ENCODE measurements at regions not wholly inside any gene's neighbourhood (a gene's known extent, or its start where the extent isn't known, plus 50 kb on each side); places are given as distances from the start of the nearest gene placed in this dataset.
"Not testable (repeated sequence)": the region's sequence is repeated elsewhere in the genome, so short reads cannot be mapped to it uniquely, and the experiment has no call there.

- not testable (repeated sequence) for TF ChIP-seq POLR2A (IDR thresholded peaks at IDR 0.05; ENCODE audit: low read depth, low read length); HDGF (IDR thresholded peaks at IDR 0.05); YY1 (IDR thresholded peaks at IDR 0.05; ENCODE audit: low read depth, low read length); EP300 (IDR thresholded peaks at IDR 0.05; ENCODE audit: borderline replicate concordance in 1 of 2, control insufficient read depth in 1 of 2, low read depth in 2 of 2, low read length in 2 of 2); HCFC1 (IDR thresholded peaks at IDR 0.05; ENCODE audit: low read length); EZH2 (IDR thresholded peaks at IDR 0.05; ENCODE audit: borderline replicate concordance, control insufficient read depth, low read depth, low read length); NFYB (IDR thresholded peaks at IDR 0.05; ENCODE audit: insufficient read depth, low read depth, low read length); SUPT20H (IDR thresholded peaks at IDR 0.05; ENCODE audit: borderline replicate concordance, control insufficient read depth, low read depth, low read length); CTCF (IDR thresholded peaks at IDR 0.05 in 2 of 3, conservative IDR thresholded peaks at IDR 0.05 in 1 of 3; ENCODE audit: control insufficient read depth in 2 of 3, extremely low read depth in 1 of 3, insufficient read depth in 1 of 3, low read depth in 3 of 3, low read length in 3 of 3)
Observed at GRCh38 chr4:19181631-19182030, 1070.1 kb upstream of the SLIT2 start.

All from GM12878 (cell line).